ENCODE measurements at regions not wholly inside any gene's neighbourhood (a gene's known extent, or its start where the extent isn't known, plus 50 kb on each side); places are given as distances from the start of the nearest gene placed in this dataset.

GRCh38 chr15:36371509-36371908, 207.9 kb upstream of the CDIN1 start:
- DNase-seq, result no peak

- no peak for DNase-seq
Observed at GRCh38 chr15:36372968-36373367, 206.5 kb upstream of the CDIN1 start.

GRCh38 chr15:36373550-36373949, 205.9 kb upstream of the CDIN1 start:
- DNase-seq, result no peak

- no peak for DNase-seq
Observed at GRCh38 chr15:36389107-36389506, 190.3 kb upstream of the CDIN1 start.

- DNase-seq, result no peak
Observed at GRCh38 chr15:36390491-36390890, 188.9 kb upstream of the CDIN1 start.

GRCh38 chr15:36392676-36393266, 186.7 kb upstream of the CDIN1 start:
- no peak for DNase-seq

GRCh38 chr15:36398212-36398611, 181.2 kb upstream of the CDIN1 start:
- no peak for DNase-seq

GRCh38 chr15:36399276-36399675, 180.2 kb upstream of the CDIN1 start:
- no peak for DNase-seq

- DNase-seq, result no peak
Observed at GRCh38 chr15:36400936-36401585, 178.4 kb upstream of the CDIN1 start.

- no peak for DNase-seq
Observed at GRCh38 chr15:36401586-36401966, 177.8 kb upstream of the CDIN1 start.

- no peak for DNase-seq
Observed at GRCh38 chr15:36403351-36403750, 176.1 kb upstream of the CDIN1 start.

GRCh38 chr15:36406366-36406765, 173.1 kb upstream of the CDIN1 start:
- no peak for DNase-seq

GRCh38 chr15:36406911-36407310, 172.5 kb upstream of the CDIN1 start:
- DNase-seq, result no peak

GRCh38 chr15:36407647-36408046, 171.8 kb upstream of the CDIN1 start:
- DNase-seq, result peak; percentile 66

- DNase-seq, result no peak
Observed at GRCh38 chr15:36409819-36410218, 169.6 kb upstream of the CDIN1 start.

GRCh38 chr15:36414670-36415069, 164.8 kb upstream of the CDIN1 start:
- no peak for DNase-seq

- DNase-seq, result no peak
Observed at GRCh38 chr15:36415643-36416042, 163.8 kb upstream of the CDIN1 start.

GRCh38 chr15:36422631-36423030, 156.8 kb upstream of the CDIN1 start:
- no peak for DNase-seq

- no peak for DNase-seq
Observed at GRCh38 chr15:36426691-36427090, 152.7 kb upstream of the CDIN1 start.

GRCh38 chr15:36428102-36428845, 151.2 kb upstream of the CDIN1 start:
- no peak for DNase-seq

GRCh38 chr15:36429707-36430106, 149.7 kb upstream of the CDIN1 start:
- no peak for DNase-seq

- no peak for DNase-seq
Observed at GRCh38 chr15:36430280-36430679, 149.1 kb upstream of the CDIN1 start.

GRCh38 chr15:36430726-36431265, 148.6 kb upstream of the CDIN1 start:
- no peak for DNase-seq

- no peak for DNase-seq
Observed at GRCh38 chr15:36432161-36432560, 147.3 kb upstream of the CDIN1 start.

Measured in NCI-H2171 (cell line).